NCI-H2107 treated with DMSO at 0.1 percent for 48 hours (cell line): ENCODE measurements at regions not wholly inside any gene's neighbourhood (a gene's known extent, or its start where the extent isn't known, plus 50 kb on each side); places are given as distances from the start of the nearest gene placed in this dataset.

ENCODE experiments used
- DNase-seq: peaks from one replicate; lab custom pipeline; 2025; ENCODE audit not compliant: unreplicated experiment; lab: John Stamatoyannopoulos, UW

DNA sequence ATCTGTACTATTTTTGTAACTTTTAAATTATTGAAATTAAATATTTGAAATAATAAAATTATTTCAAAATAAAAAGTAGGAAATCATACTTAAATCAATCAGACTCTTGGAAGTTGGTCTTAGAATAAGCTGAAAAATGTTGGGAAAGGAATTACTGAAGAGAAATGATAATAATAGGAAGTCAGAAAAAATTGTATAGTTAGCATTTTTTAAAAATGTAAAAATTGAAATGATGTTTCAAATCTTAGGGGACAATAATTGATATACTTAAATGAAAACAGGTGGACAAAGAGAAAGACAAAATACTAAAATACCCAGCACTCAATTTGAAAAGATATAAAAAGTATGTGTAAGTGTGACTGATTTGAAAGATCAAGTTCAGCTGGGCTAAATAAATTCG is 186.1 kb downstream of the BMP2 start:
- DNase-seq = no peak

DNA sequence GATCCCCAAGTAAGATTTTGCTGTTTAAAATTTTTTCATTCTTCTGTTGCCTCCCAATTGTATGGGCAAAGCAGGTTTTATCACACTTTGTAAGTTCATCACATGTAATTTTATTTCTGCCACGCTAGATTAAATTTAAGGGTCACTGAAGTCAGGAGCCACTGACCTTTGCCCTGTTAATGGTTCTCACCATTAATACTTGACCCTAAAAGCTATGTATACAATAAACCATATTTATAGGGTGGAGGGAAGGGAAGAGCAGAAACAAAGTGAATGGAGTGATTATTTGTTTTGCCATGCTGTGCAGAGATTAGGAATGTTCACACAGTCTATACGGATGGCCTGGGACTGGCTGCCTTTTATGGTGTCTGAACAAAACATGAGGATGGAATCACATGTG is 186.7 kb downstream of the BMP2 start:
- no peak for DNase-seq

GRCh38 chr20:6956056-6956455 is 188.6 kb downstream of the BMP2 start:
- no peak for DNase-seq

- no peak for DNase-seq
Measured at GRCh38 chr20:6956574-6956973, 189.1 kb downstream of the BMP2 start.

- no peak for DNase-seq
Measured at GRCh38 chr20:6959900-6960312, 192.4 kb downstream of the BMP2 start.

GRCh38 chr20:6966721-6967120 is 199.2 kb downstream of the BMP2 start:
- no peak for DNase-seq

DNA sequence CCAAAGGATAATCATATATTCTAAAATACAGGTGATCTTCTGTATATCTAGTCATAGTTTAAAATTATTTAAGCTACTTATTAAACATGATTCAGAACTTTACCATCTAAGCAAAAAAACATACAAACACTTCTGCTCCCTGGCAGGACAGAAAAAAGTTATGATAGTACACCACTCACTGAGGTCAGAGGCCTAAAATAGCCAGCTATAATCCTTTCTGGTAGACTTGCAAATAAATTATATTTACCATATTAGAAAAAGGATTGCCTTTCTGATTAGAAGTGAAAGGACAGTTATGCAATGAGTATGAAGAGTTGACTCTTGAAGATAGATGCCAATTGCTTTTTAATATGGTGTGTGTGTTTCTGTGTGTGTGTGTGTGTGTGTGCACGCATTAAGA is 207.4 kb downstream of the BMP2 start:
- DNase-seq = no peak

DNA sequence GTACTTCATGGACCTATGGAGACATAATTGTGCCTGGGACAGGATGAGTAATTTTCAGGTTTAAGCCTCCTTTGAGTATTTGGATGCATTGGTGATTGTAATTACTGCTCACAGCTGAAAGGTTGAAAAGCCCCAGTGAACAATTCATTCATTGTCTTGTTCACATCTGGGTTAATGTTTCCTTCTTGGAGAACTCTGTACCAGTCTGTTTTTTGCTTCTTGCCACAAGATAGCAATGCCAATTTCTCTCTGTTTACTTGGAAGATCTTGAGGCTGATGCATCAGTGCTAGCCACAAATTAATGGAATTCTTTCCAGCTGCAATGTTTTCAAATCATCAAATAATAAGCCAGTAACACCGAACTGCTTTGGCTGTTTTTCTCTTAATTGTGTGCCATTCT is 207.8 kb downstream of the BMP2 start:
- no peak for DNase-seq

- DNase-seq = no peak
Measured at GRCh38 chr20:6976106-6976900, 208.8 kb downstream of the BMP2 start.

GRCh38 chr20:6979621-6980020 is 212.1 kb downstream of the BMP2 start:
- DNase-seq = no peak

- no peak for DNase-seq
Measured at GRCh38 chr20:6993011-6993410, 225.5 kb downstream of the BMP2 start.

- DNase-seq = no peak
Measured at GRCh38 chr20:6993511-6993910, 226.0 kb downstream of the BMP2 start.

GRCh38 chr20:6994452-6994851 is 227.0 kb downstream of the BMP2 start:
- no peak for DNase-seq

GRCh38 chr20:6998909-6999308 is 231.4 kb downstream of the BMP2 start:
- no peak for DNase-seq

- no peak for DNase-seq
Measured at GRCh38 chr20:6999381-6999780, 231.9 kb downstream of the BMP2 start.

GRCh38 chr20:7003598-7003997 is 236.1 kb downstream of the BMP2 start:
- DNase-seq = no peak

- DNase-seq = no peak
Measured at GRCh38 chr20:7004801-7005200, 237.3 kb downstream of the BMP2 start.

GRCh38 chr20:7010527-7010926 is 243.0 kb downstream of the BMP2 start:
- no peak for DNase-seq

GRCh38 chr20:7015257-7015656 is 247.8 kb downstream of the BMP2 start:
- DNase-seq = no peak

- DNase-seq = no peak
Measured at GRCh38 chr20:7022597-7022996, 255.1 kb downstream of the BMP2 start.

GRCh38 chr20:7025635-7026034 is 258.1 kb downstream of the BMP2 start:
- DNase-seq = no peak

DNA sequence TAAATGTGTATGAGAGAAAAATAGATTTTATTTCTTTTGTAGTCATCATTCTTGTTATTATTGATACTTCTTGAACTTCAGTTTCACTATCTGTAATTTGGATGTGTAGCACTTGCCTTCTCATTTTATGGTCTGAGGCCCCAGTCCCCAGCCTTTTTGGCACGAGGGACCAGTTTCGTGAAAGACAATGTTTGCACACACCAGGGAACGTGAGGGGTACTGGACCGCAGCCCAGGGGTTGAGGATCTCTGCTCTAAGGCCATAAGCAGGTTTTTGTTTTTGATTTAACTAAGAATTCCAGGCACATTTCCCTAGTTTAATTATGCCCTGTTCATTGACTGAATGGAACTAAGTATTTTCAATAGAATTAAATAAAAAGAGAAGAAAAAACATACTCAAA is 261.5 kb downstream of the BMP2 start:
- no peak for DNase-seq

DNA sequence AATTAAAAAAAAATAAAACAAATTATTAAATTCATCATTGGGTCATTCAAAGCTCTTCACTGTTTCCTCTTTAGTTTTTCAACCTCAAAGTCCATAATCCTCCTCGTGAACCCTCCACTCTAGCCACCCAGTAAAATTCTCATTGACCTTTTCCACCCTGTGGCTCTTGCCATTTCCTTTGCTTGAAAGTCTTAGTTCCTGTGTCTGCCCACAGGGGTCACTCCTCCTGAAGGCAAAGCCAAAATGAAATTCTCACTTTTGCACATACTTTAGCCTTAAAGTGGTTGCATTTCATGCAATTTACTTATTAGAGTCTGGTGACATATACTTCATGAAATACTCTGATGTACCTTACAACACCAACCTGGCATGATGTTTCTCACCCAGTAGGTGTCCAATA is 263.7 kb downstream of the BMP2 start:
- no peak for DNase-seq
